Right lobe of liver (tissue), 4 donors: ENCODE measurements at regions not wholly inside any gene's neighbourhood (a gene's known extent, or its start where the extent isn't known, plus 50 kb on each side); places are given as distances from the start of the nearest gene placed in this dataset.

Source experiments
- POLR2A ChIP-seq: fragments of 450-650 bp; IDR thresholded peaks from one replicate; pipeline ENCODE4 v1.6.1; 2017; ENCODE audit warnings: antibody characterized with exemption, mild to moderate bottlenecking
- TF ChIP-seq, protein P1 (sequence below), 4 donors: fragments of 200-600 bp in 3 of 4; fragments of 450-650 bp in 1 of 4; IDR thresholded peaks; one replicate each; pipeline versions ENCODE4 v1.5.1 to v1.8.0; 2016 to 2022; ENCODE audit warnings: antibody characterized with exemption in 4 of 4, mild to moderate bottlenecking in 2 of 4
- donor health status: DM: no; HTN: no; CAD: no.
- donor health status: DM: no; HTN: no; CAD: no.
- donor health status: DM: no; HTN: yes; CAD: no.

- no peak for TF ChIP-seq POLR2A
- TF ChIP-seq, protein P1, sequence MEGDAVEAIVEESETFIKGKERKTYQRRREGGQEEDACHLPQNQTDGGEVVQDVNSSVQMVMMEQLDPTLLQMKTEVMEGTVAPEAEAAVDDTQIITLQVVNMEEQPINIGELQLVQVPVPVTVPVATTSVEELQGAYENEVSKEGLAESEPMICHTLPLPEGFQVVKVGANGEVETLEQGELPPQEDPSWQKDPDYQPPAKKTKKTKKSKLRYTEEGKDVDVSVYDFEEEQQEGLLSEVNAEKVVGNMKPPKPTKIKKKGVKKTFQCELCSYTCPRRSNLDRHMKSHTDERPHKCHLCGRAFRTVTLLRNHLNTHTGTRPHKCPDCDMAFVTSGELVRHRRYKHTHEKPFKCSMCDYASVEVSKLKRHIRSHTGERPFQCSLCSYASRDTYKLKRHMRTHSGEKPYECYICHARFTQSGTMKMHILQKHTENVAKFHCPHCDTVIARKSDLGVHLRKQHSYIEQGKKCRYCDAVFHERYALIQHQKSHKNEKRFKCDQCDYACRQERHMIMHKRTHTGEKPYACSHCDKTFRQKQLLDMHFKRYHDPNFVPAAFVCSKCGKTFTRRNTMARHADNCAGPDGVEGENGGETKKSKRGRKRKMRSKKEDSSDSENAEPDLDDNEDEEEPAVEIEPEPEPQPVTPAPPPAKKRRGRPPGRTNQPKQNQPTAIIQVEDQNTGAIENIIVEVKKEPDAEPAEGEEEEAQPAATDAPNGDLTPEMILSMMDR (IDR thresholded peaks at IDR 0.05): no peak
Measured at GRCh38 chr2:139864821-139865302, 1084.7 kb upstream of the NXPH2 start.
